GM18867 (cell line): ENCODE measurements at regions not wholly inside any gene's neighbourhood (a gene's known extent, or its start where the extent isn't known, plus 50 kb on each side); places are given as distances from the start of the nearest gene placed in this dataset.

Experiments used
- ATAC-seq: cut with Tn5 transposase; IDR thresholded peaks from one replicate; pipeline ENCODE4 v1.9.1; 2021; ENCODE audit warnings: mild to moderate bottlenecking, moderate library complexity; ENCODE audit not compliant: unreplicated experiment

- ATAC-seq = no peak
Measured at GRCh38 chr10:113457408-113457807, 95.4 kb upstream of the HABP2 start.

- no peak for ATAC-seq
Measured at GRCh38 chr10:113458451-113458850, 94.4 kb upstream of the HABP2 start.

GRCh38 chr10:113458944-113459343 is 93.9 kb upstream of the HABP2 start:
- ATAC-seq = no peak

- ATAC-seq = no peak
Measured at GRCh38 chr10:113459626-113460280, 93.1 kb upstream of the HABP2 start.

GRCh38 chr10:113463083-113463482 is 89.8 kb upstream of the HABP2 start:
- ATAC-seq = no peak

GRCh38 chr10:113463777-113464176 is 89.1 kb upstream of the HABP2 start:
- ATAC-seq = no peak

DNA sequence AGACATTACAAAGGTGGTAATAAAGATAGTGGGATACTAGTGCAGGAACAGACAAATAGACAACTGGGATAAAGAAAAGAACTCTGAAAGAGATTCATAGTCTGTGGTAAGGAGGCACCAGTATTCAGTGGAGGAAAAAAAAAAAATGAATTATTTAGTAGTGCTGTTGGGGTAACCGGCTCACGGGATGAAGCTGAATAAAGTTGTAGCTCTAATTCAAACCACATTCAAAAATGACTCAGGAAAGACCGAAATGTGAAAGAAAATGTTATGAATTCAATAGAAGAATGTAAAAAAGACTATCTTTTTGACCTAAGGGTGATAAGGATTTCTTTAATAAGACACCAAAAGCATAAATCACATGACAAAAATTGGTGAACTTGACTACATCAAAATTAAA is 83.1 kb upstream of the HABP2 start:
- ATAC-seq = no peak

- ATAC-seq = no peak
Measured at GRCh38 chr10:113470372-113471240, 82.2 kb upstream of the HABP2 start.

DNA sequence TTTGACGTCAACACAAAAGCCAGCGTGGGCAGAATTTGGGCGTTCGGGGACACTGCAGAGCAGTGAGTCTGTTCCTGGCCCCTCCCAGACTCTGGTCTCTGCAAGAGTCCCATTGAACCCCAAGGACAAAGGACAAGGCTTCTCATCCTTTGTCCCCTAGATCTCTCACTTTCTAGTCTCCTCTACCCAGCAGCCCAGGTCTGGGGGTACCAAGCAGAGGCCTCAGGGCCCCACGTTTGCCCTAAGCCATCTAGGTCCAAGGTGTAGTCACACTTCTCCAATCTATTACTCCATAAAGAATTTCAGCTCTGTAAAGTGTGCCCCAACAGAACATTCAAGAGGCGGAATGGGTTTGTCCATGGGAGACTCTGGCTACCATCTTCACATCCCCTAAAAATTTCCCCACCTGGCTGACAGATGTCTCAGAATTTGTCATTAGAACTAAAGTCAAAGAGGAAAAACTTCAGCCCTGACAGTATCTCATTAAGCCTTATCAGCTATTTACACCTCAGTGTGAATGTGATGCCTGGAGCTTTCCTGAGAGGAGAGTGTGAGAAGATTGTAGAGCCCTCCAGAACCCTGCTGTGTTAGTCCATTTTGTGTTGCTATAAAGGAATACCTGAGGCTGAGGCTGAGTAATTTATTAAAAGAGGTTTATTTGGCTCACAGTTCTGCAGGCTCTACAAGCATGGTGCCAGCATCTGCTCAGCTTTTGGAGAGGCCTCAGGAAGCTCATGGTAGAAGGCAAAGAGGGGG is 81.4 kb upstream of the HABP2 start:
- ATAC-seq = no peak

DNA sequence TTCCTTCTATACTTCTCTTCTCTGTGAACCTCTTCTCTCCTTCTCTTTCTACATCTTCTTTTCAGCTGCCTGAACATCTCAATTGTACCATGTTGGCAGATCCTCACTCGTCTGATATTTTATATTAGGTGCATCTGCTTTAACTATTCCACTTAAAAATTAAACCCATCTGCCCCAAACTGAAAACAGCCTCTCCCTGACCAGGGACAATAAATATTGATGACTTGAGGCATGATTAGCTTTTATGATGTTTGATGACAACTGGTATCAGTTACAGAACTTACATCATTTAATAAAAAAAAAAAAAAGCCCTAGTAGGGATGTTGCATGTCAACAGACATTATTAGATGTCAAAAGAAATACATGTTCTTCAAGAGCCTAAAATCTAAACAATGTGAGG is 79.8 kb upstream of the HABP2 start:
- ATAC-seq = no peak

DNA sequence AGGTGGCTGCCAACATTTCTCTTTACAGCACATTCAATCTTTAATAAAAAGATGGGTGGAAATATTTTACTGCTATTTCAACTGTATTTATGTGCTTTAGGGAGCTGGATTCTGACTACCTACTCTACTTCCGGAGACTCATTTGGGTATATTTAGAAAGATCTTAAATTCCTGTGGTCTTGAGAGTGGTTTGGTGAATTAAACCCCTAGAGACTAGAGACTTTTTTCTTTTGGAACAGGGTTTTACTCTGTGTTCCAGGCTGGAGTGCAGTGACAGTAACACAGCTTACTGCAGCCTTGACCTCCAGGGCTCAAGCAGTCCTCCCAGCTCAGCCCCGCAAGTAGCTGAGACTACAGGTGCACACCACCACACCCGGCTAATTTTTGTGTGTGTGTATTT is 79.0 kb upstream of the HABP2 start:
- no peak for ATAC-seq

- ATAC-seq = no peak
Measured at GRCh38 chr10:113474752-113475151, 78.1 kb upstream of the HABP2 start.

GRCh38 chr10:113475381-113475807 is 77.5 kb upstream of the HABP2 start:
- ATAC-seq = no peak

DNA sequence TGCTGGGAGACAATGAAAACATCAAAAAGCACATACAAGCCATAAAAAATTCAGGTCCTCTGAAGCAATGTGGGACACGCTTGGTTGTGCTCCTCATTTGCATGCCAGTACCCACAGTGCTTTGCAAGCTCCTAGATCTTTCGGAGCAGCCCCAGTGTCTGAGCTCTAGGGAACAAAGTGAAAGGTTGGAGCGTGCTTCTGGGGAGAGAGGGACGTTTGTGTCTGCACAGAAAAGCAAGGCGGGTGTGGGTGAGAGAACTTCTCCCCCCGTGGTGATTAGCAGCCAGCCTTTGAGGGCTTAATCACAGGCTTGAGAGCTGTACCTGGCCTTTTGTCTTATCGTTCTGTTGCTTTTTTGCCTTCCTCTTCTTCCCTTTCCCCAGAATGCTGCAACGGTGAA is 76.7 kb upstream of the HABP2 start:
- ATAC-seq = no peak

- ATAC-seq = no peak
Measured at GRCh38 chr10:113476673-113477072, 76.2 kb upstream of the HABP2 start.

DNA sequence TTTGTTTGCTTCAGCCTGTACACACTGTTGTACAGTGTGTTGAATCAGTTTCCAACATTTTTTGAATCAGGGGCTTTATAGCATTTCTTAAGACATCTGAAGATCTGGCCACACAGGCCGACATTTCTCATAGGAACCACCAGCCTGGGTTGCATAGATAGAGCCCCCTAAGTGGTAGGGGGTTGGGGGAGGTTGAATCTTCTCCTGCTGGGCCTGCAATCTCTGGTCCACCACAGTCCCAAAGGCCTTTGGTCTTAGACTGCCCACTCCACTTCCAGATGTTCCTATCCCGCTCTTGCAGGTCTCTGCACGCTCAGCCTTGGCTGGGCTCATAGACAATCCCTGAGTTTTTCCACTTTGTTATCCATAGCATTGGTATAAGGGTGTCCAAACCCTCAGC is 75.4 kb upstream of the HABP2 start:
- ATAC-seq = no peak

DNA sequence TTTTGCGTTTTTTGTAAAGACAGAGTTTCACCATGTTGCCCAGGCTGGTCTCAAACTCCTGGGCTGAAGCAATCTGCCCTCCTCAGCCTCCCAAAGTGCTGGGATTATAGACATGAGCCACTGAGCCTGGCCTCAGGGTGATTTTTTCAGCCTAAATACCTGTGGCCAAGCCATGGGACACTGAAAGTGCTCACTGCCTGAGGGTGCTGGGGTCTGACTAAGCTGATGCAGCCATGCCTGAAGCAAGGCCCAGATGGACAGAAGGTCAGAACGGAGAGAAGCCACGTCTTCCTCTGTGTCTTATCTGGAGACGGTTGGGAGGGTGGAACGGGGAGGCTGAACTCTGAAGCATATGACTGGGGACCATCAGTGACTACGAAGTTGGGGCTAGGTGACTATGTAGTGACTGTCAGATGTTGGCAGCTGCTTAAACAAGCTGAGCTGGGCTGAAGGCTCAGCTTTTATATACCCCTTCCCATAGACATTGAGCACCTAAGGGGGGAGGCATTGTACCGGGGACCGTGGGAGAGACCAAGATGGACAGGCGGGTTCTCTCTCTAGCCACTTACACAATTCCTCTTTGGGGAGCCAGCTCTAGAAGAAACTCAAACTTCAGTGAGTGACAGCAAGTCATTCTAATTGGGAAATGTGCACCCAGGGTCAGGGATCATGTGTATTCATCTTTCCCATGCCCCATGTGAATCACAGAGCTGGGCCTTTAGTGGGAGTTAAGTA is 73.3 kb upstream of the HABP2 start:
- no peak for ATAC-seq

DNA sequence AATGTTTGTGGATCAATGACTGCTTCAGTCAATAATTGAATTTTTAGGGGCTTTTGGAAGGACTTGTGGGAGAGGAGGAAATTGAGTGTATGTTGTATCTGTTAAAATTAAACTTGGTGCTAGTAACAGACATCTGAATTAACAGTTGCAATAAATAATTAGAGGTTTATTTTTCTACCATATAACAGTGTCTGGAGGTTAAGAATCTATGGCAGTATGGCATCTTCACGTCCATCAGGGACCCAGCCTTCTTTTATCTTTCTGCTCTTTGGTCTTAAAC is 72.8 kb upstream of the HABP2 start:
- no peak for ATAC-seq

- no peak for ATAC-seq
Measured at GRCh38 chr10:113480851-113481502, 71.9 kb upstream of the HABP2 start.

- no peak for ATAC-seq
Measured at GRCh38 chr10:113484487-113484886, 68.4 kb upstream of the HABP2 start.

GRCh38 chr10:113485736-113486135 is 67.1 kb upstream of the HABP2 start:
- ATAC-seq = no peak
